ENCODE measurements at regions not wholly inside any gene's neighbourhood (a gene's known extent, or its start where the extent isn't known, plus 50 kb on each side); places are given as distances from the start of the nearest gene placed in this dataset.

- no peaks in the 10 kb centered on the region for H3K36me3 Mint-ChIP-seq (ENCODE audit: insufficient read depth, unreplicated experiment)
- no peaks in the 10 kb centered on the region for H3K4me1 Mint-ChIP-seq (ENCODE audit: low read depth, unreplicated experiment)
- Histone ChIP-seq H3K4me3 (ENCODE audit: low read depth, low read length) (no peak overlapping the region), H3K27me3 (replicated peaks; ENCODE audit: control insufficient read depth, insufficient read depth, low read length) (no peaks in the 10 kb centered on the region), H3K36me3 (ENCODE audit: control insufficient read depth, insufficient read depth, low read length) (no peaks in the 10 kb centered on the region), H3K4me1 (no peaks in the 10 kb centered on the region), H3K9me3 (no peaks in the 10 kb centered on the region)
- ChIA-PET CTCF (no interaction called here), POLR2A (no interaction called here)
- H3K27me3 Mint-ChIP-seq (ENCODE audit: insufficient read depth, unreplicated experiment) = peaks cover 14% of the 10 kb centered on the region
- BruUV-seq (replicated peaks) = no TSS peak
- no peak overlapping the region for H3K27ac Mint-ChIP-seq (ENCODE audit: unreplicated experiment)
- no peaks in the 10 kb centered on the region for H3K9me3 Mint-ChIP-seq (ENCODE audit: unreplicated experiment)
- TF ChIP-seq, protein P1, sequence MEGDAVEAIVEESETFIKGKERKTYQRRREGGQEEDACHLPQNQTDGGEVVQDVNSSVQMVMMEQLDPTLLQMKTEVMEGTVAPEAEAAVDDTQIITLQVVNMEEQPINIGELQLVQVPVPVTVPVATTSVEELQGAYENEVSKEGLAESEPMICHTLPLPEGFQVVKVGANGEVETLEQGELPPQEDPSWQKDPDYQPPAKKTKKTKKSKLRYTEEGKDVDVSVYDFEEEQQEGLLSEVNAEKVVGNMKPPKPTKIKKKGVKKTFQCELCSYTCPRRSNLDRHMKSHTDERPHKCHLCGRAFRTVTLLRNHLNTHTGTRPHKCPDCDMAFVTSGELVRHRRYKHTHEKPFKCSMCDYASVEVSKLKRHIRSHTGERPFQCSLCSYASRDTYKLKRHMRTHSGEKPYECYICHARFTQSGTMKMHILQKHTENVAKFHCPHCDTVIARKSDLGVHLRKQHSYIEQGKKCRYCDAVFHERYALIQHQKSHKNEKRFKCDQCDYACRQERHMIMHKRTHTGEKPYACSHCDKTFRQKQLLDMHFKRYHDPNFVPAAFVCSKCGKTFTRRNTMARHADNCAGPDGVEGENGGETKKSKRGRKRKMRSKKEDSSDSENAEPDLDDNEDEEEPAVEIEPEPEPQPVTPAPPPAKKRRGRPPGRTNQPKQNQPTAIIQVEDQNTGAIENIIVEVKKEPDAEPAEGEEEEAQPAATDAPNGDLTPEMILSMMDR (IDR thresholded peaks at IDR 0.05; ENCODE audit: insufficient read depth in 1 of 2, low read depth in 1 of 2, low read length in 1 of 2, severe bottlenecking in 1 of 2, unreplicated experiment in 1 of 2) = no peak
- no peak overlapping the region for H3K4me3 Mint-ChIP-seq (ENCODE audit: unreplicated experiment)
- intact Hi-C loops (cut with micrococcal nuclease; ENCODE audit: unreplicated experiment) = no loop called here
- no peak for DNase-seq
Observed at GRCh38 chr12:22865822-22866221, 240.9 kb downstream of the ETNK1 start.

GRCh38 chr12:22866406-22866805, 241.4 kb downstream of the ETNK1 start:
- Mint-ChIP-seq H3K27ac (ENCODE audit: unreplicated experiment) (no peak overlapping the region), H3K4me1 (ENCODE audit: low read depth, unreplicated experiment) (no peaks in the 10 kb centered on the region), H3K4me3 (ENCODE audit: unreplicated experiment) (no peak overlapping the region), H3K9me3 (ENCODE audit: unreplicated experiment) (no peaks in the 10 kb centered on the region), H3K36me3 (ENCODE audit: insufficient read depth, unreplicated experiment) (no peaks in the 10 kb centered on the region), H3K27me3 (ENCODE audit: insufficient read depth, unreplicated experiment) (peaks cover 14% of the 10 kb centered on the region)
- intact Hi-C loops (cut with micrococcal nuclease; ENCODE audit: unreplicated experiment) = no loop called here
- POLR2A ChIA-PET = no interaction called here
- H3K27me3 ChIP-seq (replicated peaks; ENCODE audit: control insufficient read depth, insufficient read depth, low read length) = no peaks in the 10 kb centered on the region
- H3K36me3 ChIP-seq (ENCODE audit: control insufficient read depth, insufficient read depth, low read length) = no peaks in the 10 kb centered on the region
- CTCF ChIA-PET = no interaction called here
- TF ChIP-seq, protein P1 (IDR thresholded peaks at IDR 0.05; ENCODE audit: insufficient read depth in 1 of 2, low read depth in 1 of 2, low read length in 1 of 2, severe bottlenecking in 1 of 2, unreplicated experiment in 1 of 2) = no peak
- H3K4me3 ChIP-seq (ENCODE audit: low read depth, low read length) = no peak overlapping the region
- DNase-seq = no peak
- H3K9me3 ChIP-seq = no peaks in the 10 kb centered on the region
- no TSS peak for BruUV-seq (replicated peaks)
- H3K4me1 ChIP-seq = no peaks in the 10 kb centered on the region

- no peaks in the 10 kb centered on the region for H3K9me3 Mint-ChIP-seq (ENCODE audit: unreplicated experiment)
- ChIA-PET CTCF (no interaction called here), POLR2A (no interaction called here)
- H3K4me1 Mint-ChIP-seq (ENCODE audit: low read depth, unreplicated experiment) = no peaks in the 10 kb centered on the region
- no peaks in the 10 kb centered on the region for H3K27me3 ChIP-seq (replicated peaks; ENCODE audit: control insufficient read depth, insufficient read depth, low read length)
- H3K4me1 ChIP-seq = no peaks in the 10 kb centered on the region
- H3K27ac Mint-ChIP-seq (ENCODE audit: unreplicated experiment) = no peak overlapping the region
- H3K36me3 Mint-ChIP-seq (ENCODE audit: insufficient read depth, unreplicated experiment) = no peaks in the 10 kb centered on the region
- intact Hi-C loops (cut with micrococcal nuclease; ENCODE audit: unreplicated experiment) = no loop called here
- H3K36me3 ChIP-seq (ENCODE audit: control insufficient read depth, insufficient read depth, low read length) = no peaks in the 10 kb centered on the region
- H3K9me3 ChIP-seq = 0 out of 2 replicates have a peak, but pooled peaks cover 2% of the 10 kb centered on the region
- no peak overlapping the region for H3K4me3 Mint-ChIP-seq (ENCODE audit: unreplicated experiment)
- H3K27me3 Mint-ChIP-seq (ENCODE audit: insufficient read depth, unreplicated experiment) = peaks cover 3% of the 10 kb centered on the region
- TF ChIP-seq, protein P1 (IDR thresholded peaks at IDR 0.05; ENCODE audit: insufficient read depth in 1 of 2, low read depth in 1 of 2, low read length in 1 of 2, severe bottlenecking in 1 of 2, unreplicated experiment in 1 of 2) = no peak
- DNase-seq = no peak
- H3K4me3 ChIP-seq (ENCODE audit: low read depth, low read length) = no peak overlapping the region
- no TSS peak for BruUV-seq (replicated peaks)
Observed at GRCh38 chr12:22874151-22874550, 249.2 kb downstream of the ETNK1 start.

Measured in Caco-2 (cell line).